Stomach (tissue), 4 donors: ENCODE measurements at regions not wholly inside any gene's neighbourhood (a gene's known extent, or its start where the extent isn't known, plus 50 kb on each side); places are given as distances from the start of the nearest gene placed in this dataset.

Experiments used
- CTCF ChIP-seq, 7 experiments: fragments of 450-650 bp in 4 of 7; fragments of 200-600 bp in 3 of 7; sonication (generic) in 3 of 7; IDR thresholded peaks; one replicate each; pipeline ENCODE4 v1.5.1; 2016 to 2019; ENCODE audit warnings: antibody characterized with exemption in 7 of 7, control low read depth in 2 of 7, mild to moderate bottlenecking in 1 of 7
- POLR2A ChIP-seq, 4 donors: fragments of 450-650 bp; IDR thresholded peaks; one replicate each; pipeline ENCODE4 v1.6.1; 2016; ENCODE audit warnings: antibody characterized with exemption in 4 of 4, control low read depth in 2 of 4, mild to moderate bottlenecking in 1 of 4, moderate library complexity in 1 of 4
- POLR2AphosphoS5 ChIP-seq, 3 donors: sonication (generic); formaldehyde crosslinking; IDR thresholded peaks; one replicate each; pipeline ENCODE4 v1.6.1; 2016; ENCODE audit warnings: antibody characterized with exemption in 3 of 3

GRCh38 chrX:1851527-1851926, 236.7 kb downstream of the ASMT start:
- TF ChIP-seq CTCF (IDR thresholded peaks at IDR 0.05) (no peak), POLR2A (IDR thresholded peaks at IDR 0.05) (no peak), POLR2AphosphoS5 (IDR thresholded peaks at IDR 0.05) (no peak)
